Astrocyte of the spinal cord (primary cell): ENCODE measurements at regions not wholly inside any gene's neighbourhood (a gene's known extent, or its start where the extent isn't known, plus 50 kb on each side); places are given as distances from the start of the nearest gene placed in this dataset.

Experiments
- DNase-seq: peaks from one replicate; pipeline ENCODE4 v3.0.0; 2011; ENCODE audit warnings: low read depth, low spot score
- H3K4me3 ChIP-seq: 2 replicates; pipeline ENCODE4 v1.5.1; 2011; ENCODE audit warnings: low read depth, mild to moderate bottlenecking, low read length, moderate library complexity
- in situ Hi-C: cut with HindIII; loops from 2 replicates; pipeline ENCODE4 v1.10.0; 2017; ENCODE audit warnings: low sequenced_read_pairs
- TF ChIP-seq, protein P1 (sequence below): IDR thresholded peaks from 2 replicates; pipeline ENCODE4 v1.5.1; 2012; ENCODE audit warnings: low read depth, mild to moderate bottlenecking, low read length, inconsistent platforms

DNA sequence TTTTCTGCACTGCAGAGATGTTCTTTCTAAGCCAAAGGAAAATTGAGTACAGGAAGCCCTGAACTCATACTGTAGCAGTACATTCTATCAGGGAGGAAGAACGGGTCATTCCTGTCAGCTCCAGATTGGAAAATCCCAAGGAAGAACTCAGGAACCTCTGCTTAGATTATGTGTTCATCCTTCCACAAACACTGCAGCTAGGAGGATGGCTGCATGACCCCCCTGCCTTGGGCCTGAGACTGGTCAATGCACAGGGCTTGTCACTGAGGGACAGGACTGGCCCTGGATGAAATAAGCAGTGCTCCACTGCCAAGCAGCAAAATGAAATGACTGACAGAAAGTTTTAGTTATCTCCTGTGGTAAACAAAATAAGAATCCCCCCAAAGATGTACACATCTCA lies 1406.8 kb upstream of the TMEM132C start:
- in situ Hi-C loops: no loop called here
- DNase-seq: no peak
- no peak overlapping the region for H3K4me3 ChIP-seq
- TF ChIP-seq, protein P1, sequence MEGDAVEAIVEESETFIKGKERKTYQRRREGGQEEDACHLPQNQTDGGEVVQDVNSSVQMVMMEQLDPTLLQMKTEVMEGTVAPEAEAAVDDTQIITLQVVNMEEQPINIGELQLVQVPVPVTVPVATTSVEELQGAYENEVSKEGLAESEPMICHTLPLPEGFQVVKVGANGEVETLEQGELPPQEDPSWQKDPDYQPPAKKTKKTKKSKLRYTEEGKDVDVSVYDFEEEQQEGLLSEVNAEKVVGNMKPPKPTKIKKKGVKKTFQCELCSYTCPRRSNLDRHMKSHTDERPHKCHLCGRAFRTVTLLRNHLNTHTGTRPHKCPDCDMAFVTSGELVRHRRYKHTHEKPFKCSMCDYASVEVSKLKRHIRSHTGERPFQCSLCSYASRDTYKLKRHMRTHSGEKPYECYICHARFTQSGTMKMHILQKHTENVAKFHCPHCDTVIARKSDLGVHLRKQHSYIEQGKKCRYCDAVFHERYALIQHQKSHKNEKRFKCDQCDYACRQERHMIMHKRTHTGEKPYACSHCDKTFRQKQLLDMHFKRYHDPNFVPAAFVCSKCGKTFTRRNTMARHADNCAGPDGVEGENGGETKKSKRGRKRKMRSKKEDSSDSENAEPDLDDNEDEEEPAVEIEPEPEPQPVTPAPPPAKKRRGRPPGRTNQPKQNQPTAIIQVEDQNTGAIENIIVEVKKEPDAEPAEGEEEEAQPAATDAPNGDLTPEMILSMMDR: no peak

DNA sequence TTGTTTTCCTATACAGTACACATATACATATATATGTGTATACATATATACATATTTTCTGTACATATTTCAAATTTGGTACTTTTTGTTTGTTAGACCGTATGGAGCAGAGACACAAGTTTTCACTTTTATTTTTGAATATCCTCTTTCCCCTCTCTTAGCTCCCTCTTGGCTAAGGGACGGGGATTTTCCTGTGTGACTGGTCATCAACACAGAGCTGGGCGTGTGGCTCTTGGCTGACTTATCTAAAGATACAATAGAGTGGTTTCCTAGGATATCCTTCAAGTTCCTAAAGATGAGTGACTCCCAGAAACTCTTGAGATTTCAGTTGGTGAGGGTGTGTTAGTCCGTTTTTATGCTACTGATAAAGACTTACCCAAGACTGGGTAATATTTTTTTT lies 1404.5 kb upstream of the TMEM132C start:
- in situ Hi-C loops: no loop called here
- H3K4me3 ChIP-seq: no peak overlapping the region
- TF ChIP-seq, protein P1: no peak
- DNase-seq: no peak

DNA sequence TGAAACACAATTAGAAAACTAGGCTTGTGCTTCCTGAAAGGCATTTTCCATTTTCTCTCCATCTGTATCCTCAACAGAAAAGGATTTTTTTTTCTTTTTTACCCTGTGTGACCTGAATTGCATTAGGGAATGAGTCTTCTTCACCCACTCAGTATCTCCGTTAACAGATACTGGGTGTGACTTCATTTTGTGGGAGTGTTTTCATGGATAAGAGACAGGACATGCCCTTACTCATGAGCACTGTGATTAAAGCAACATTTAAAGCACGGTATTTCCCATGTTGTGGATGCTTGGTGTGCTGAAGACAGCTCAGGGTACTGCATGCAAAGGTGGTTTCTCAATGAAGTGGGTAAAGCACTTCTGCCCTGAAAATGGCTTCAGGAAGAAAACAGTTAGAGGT lies 1397.3 kb upstream of the TMEM132C start:
- H3K4me3 ChIP-seq: no peak overlapping the region
- in situ Hi-C loops: no loop called here
- TF ChIP-seq, protein P1: no peak
- DNase-seq: no peak

DNA sequence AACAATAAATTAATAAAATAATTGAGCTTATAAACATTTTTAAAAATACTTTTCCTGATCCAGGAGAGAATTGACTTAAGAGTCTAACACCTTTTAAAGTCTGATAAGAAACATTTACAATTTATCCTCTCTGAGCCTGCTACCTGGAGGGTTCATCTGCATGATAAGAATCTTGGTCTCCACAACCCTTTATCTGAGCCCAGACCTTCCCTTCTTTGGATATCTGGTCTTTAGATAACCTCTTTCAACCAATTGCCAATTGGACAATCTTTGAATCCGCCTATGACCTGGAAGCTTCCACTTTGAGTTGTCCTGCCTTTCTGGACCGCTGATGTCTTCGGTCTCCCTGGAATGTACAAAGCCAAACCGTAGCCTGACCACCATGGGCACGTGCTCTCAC lies 1393.3 kb upstream of the TMEM132C start:
- TF ChIP-seq, protein P1: no peak

DNA sequence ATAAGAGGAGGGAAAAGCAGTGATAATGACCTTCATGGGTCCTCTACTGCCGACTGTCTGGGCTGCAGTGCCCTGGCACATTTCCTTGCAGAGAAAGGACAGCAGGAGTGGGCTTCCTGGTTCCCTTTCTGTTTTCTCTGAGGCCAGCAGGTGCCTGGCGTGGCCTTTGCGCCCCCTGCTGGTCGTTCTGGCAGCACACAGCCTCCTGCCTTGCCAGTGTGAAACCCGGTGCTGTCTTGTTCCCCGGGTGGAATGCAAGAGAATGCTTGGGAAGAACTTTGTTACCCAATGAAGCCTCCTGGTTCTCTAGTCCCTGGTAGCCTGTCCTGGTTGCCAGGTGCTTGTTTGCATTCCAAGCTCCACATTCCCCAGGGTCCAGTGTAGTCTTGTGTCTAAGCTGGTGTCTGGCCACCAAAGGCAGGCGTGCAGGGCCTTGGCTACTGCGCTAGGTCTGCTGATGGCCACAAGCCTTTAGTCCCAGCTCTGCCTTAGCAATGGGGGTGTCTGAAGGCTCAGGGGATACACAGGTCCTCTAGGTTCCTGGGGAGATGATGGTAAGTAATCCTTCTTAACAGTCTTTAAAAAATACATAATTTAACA lies 1392.4 kb upstream of the TMEM132C start:
- H3K4me3 ChIP-seq: no peak overlapping the region
- DNase-seq: peak; percentile 59
- TF ChIP-seq, protein P1: peak; percentile 88
- in situ Hi-C loops: no loop called here

More for the DNA sequence above, 1393.3 kb upstream of the TMEM132C start:
- in situ Hi-C loops: no loop called here
- no peak overlapping the region for H3K4me3 ChIP-seq
- no peak for DNase-seq

DNA sequence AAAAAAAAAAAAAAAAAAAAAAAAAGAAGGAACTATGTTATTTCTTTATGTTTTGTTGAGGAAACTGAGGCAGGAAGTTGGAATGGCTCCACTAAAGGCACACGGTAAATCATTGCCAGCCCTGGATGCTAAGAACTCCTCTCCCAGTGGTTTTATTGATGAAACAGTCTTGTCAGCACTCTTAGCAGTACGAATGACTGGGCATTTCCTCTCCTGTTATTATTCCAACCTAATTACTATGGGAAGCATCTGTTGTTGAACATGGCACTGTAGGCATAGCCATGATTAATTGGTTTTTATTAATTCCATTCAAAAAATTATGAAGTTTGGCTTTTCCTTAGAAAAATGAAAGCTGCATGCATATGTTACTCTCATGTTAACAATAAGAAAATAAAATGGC lies 1387.1 kb upstream of the TMEM132C start:
- H3K4me3 ChIP-seq: no peak overlapping the region
- TF ChIP-seq, protein P1: no peak
- DNase-seq: no peak
- in situ Hi-C loops: no loop called here
